UCSD-AML1 (cell line): ENCODE measurements at regions not wholly inside any gene's neighbourhood (a gene's known extent, or its start where the extent isn't known, plus 50 kb on each side); places are given as distances from the start of the nearest gene placed in this dataset.
"Not testable (repeated sequence)": the region's sequence is repeated elsewhere in the genome, so short reads cannot be mapped to it uniquely, and the experiment has no call there.

Source experiments
- DNase-seq: peaks from one replicate; lab custom pipeline; 2025; ENCODE audit not compliant: unreplicated experiment; lab: John Stamatoyannopoulos, UW

- no peak for DNase-seq
Observed at GRCh38 chrX:13518126-13518525, 51.3 kb upstream of the EGFL6 start.

DNA sequence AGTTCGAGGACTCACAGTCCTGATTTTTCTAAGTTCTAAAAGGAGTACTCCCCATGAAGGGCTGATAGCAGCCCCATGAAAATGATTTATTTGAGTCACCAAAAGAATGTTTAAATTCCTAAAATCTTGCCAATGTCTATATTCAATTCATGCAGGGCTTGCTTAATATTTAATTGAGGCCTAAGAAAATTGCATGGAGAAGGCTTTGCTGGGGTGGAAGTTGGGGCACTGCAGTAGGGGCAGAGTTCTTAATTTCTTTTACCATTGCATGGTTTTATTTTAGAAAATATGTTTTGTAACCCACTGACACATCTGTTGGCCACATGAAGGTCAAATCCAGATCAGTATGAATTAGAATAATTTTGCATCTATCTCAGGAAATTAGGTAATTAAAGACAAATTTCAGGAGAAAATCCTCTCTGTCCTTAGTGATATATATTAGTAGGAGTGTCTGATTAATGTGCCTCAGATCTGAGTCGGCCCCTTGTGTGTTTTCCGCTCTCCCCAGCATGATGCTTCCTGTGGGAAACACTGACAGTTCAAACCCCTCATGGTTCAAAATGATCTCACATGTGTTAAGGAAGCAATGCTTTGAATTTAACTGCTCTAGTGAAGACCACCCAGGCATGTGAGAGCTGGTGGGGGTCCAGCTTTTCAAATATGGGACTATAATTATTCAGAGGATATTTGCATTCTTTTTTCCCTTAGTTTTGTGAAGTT, 54.0 kb upstream of the EGFL6 start:
- no peak for DNase-seq

DNA sequence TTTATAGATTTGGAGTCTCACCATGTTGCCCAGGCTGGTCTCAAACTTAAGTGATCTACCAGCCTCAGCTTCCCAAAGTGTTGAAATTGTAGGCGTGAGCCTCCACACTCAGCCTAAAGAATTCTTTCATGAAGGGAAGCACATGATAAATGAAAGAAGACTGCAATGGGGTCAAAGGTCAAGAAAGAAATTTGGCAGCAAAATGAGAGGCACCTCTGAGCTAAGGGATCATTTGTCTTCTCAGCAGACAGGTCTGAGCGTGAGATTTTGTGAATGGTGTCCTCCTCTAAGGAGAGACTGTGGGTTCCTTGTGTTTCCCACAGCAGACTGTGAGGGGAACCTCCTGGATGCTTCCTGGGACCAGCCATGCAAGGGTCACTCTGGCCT, 57.5 kb upstream of the EGFL6 start:
- no peak for DNase-seq

DNA sequence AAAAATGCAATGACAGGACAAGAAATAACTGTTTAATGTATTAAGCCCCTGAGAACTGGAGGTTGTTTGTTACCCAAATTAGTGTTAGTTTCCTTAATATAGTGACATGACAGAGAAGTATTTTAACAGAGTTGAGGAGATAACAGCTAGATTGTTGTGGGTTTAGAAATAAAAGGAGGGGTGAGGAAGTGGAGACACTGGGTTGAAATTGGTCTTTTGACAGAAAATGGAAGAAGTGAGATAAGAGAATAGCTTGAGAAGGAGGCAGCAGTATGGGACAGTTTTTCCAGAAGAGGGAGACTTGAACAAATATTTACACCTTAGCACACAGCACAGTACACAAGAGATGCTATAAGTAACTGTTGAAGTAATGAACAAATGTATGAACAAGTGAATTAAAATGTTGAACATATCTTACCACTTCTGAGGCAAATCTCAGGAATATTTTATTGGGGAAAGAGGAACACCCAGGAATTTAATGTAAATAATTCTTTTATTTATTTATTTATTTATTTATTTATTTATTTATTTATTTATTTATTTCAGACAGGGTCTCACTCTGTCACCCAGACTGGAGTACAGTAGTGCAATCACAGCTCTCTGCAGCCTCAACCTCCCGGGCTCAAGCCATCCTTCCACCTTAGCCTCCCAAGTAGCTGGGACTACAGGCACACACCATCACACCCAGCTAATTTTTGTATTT, 58.0 kb upstream of the EGFL6 start:
- DNase-seq = no peak

DNA sequence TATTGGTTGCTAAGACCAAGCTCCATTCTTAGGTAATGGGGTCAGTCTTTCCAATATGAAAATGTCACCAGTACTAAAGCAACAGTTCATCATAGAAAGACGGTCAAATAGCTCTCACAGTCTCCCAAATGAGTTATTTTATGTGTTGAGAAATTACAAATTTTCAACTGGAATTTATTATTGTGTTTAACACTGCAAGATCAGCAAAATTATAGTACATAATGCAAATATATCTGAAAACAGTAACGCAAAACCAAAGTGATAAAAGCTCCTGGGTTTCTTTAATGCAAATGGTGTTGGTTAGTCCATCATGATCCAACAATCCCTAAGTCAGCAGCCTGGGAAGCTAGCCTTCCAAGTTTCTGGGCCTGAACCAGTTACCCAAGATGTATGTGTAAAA, 61.5 kb upstream of the EGFL6 start:
- DNase-seq = no peak

DNA sequence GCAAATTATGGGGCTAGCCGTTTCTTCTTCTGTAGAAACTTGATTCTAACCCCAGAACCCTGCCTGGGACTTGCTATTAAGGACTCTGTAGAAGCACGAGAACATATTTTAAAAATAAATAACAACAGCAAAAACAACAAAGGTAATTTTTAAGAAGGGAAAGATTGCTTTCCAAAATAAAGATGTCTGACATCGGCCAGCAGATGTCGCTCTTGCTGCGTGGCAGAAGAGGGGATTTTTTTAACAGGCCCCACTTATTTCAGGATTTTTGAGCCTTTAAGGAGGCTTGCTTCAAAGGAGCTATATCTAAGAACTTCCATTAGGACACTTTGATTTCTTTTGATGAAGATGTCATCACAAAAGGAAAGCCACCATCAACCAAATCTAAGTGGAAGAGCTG, 62.8 kb upstream of the EGFL6 start:
- peak; percentile 22 for DNase-seq

- DNase-seq = no peak
Observed at GRCh38 chrX:13502590-13502989, 66.8 kb upstream of the EGFL6 start.

GRCh38 chrX:13499736-13500135, 69.7 kb upstream of the EGFL6 start:
- no peak for DNase-seq

- DNase-seq = no peak
Observed at GRCh38 chrX:13498238-13498637, 71.2 kb upstream of the EGFL6 start.

- no peak for DNase-seq
Observed at GRCh38 chrX:13495232-13495631, 74.2 kb upstream of the EGFL6 start.

- DNase-seq = no peak
Observed at GRCh38 chrX:13494562-13494961, 74.8 kb upstream of the EGFL6 start.

GRCh38 chrX:13493659-13494058, 75.7 kb upstream of the EGFL6 start:
- no peak for DNase-seq

DNA sequence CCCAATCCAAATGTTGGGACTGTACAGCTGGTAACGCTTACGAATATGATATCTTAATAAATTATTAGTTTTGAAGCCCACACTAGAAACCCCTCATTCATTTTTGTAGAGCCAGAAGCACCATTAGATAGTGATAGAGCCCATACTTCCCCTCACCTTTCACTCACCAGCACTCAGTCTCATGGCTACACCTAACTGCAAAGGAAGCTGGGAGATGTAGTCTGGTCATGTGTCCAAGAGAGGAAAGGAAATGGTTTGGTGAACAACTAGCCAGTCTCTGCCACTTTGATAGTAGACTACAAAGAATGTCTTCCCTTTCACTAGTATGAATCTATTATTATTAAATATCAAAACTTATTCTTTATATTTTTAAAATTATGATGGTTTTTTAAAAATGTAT, 77.1 kb upstream of the EGFL6 start:
- no peak for DNase-seq

DNA sequence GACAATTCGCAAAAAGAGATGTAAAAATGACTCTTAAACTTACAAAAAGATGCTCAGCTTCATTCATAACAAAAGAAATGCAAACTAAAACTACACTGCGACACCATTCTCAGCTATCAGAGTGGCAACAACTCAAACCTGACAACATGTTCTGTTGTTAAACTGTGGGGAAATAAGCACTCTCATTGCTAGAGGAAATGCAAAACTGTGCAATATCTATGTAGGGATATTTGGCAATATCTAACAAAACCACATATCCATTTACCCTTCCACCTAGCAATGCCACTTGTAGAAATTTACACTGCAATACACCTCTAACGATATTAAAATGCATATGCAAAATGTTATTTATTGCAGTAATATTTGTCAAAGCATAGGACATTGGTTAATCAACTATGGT, 78.3 kb upstream of the EGFL6 start:
- DNase-seq = no peak

GRCh38 chrX:13489454-13489853, 79.9 kb upstream of the EGFL6 start:
- no peak for DNase-seq

GRCh38 chrX:13487731-13488505, 81.5 kb upstream of the EGFL6 start:
- no peak for DNase-seq

DNA sequence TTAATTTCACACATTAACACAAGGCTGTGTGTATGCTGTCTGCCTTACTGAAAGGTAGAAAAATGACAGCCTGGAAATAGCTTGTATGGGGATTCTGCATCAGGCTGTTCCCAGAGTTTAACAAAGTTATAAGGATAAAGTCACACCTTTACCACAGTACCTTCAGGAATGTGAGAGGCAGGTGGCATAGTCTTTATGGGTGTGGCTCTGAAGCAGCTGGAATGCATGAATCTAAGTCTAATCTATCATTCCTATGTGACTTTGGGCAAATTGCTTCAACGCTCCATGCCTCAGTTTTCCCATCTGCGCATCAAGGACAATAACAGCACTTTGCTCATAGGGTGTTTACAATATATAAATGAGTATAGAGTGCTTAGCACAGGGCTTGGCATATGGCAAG, 84.2 kb upstream of the EGFL6 start:
- DNase-seq = no peak

DNA sequence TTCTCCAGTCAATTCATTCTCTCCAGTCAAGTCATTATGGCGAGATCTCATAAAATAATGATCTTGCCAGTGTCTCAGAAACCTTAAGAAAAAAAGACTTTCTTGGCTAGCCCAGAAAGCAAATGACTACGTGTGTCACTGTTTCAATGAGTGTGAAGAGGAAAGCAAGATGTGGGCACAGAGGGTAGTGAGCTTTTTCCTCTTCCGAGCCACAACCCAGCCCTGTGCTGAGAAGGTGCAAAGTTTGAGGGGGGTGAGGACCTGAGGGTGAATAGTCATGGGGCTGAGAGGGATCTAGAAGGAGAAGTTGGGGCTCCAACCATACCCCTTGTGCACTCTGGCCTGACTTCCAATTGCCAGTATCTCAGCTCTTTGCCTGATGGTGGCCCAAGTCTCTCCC, 85.6 kb upstream of the EGFL6 start:
- DNase-seq = no peak

DNA sequence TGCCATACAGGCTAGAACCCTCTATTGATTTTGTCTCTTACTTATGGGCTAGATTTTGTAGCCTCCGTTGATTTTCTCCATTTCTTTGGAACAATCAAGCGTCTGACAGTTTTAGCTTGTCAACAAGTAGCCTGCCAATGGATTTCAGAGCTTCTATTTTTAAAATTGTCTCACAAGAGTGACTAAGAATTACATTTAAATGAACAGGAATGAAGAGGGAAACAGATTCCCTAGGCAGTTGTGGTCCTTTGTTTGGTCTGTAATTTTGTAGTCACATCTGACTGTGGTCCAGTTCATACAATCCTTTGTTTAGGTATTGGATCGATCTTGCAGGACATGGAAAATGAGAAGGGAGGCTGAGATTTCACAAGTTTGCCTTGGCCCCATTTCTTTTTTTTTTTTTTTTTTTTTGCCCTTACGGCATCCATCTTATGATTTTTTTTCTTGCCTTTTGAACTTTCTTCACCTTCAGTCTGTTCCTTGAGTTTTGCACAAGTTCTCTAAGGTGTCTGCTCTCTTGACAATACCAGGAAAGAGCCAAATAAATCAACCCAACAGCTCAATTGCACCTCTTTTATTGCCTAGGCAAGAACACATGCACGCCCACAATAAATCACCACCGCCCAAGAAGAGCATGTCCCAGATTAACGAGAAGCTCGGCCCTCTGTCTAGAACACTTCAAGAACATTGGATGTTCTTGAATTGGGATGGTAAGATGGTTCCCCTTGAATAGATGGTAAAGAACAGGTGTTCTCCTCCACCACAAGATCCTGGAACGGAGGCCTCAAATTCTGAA, 86.5 kb upstream of the EGFL6 start:
- no peak for DNase-seq

DNA sequence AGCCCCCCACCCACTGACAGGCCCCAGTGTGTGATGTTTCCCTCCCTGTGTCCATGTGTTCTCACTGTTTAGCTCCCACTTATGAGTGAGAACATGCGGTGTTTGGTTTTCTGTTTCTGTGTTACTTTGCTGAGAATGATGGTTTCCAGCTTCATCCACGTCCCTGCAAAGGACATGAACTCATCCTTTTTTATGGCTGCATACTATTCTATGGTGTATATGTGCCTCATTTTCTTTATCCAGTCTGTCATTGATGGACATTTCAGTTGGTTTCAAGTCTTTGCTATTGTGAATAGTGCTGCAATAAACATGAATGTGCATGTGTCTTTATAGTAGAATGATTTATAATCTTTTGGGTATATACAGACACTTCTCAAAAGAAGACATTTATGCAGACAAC, 88.6 kb upstream of the EGFL6 start:
- not testable (repeated sequence) for DNase-seq

- DNase-seq = no peak
Observed at GRCh38 chrX:13479452-13479813, 90.0 kb upstream of the EGFL6 start.
